OCI-LY7 (cell line): ENCODE measurements at regions not wholly inside any gene's neighbourhood (a gene's known extent, or its start where the extent isn't known, plus 50 kb on each side); places are given as distances from the start of the nearest gene placed in this dataset.

Source experiments
- BruUV-seq: library from RNA; stranded (reverse); fragments of 400-500 nt; replicated peaks from 2 replicates; lab custom pipeline; 2021; lab: Mats Ljungman, UMichigan
- CTCF ChIA-PET: fragments of 300-600 bp; sonication (Branson Sonifier 250); formaldehyde crosslinking; loops from one replicate; lab custom pipeline; 2022; ENCODE audit warnings: antibody characterized with exemption; ENCODE audit not compliant: unreplicated experiment; lab: Charles Lee
- POLR2A ChIA-PET: fragments of 300-600 bp; sonication (Branson Sonifier 250); formaldehyde crosslinking; loops from one replicate; lab custom pipeline; 2022; ENCODE audit warnings: antibody characterized with exemption; lab: Charles Lee
- DNase-seq: peaks from one replicate; pipeline ENCODE4 v3.0.0-alpha.2; 2015; ENCODE audit warnings: low spot score
- H2AFZ ChIP-seq: fragments of 200-600 bp; sonication (generic), shearing (Covaris generic); 2 replicates; pipeline ENCODE4 v1.6.1; 2014; ENCODE audit warnings: mild to moderate bottlenecking, antibody characterized with exemption, low read length, moderate library complexity
- H3K27ac ChIP-seq: fragments of 200-600 bp; sonication (generic); 2 replicates; pipeline ENCODE4 v1.5.1; 2014; ENCODE audit warnings: mixed run types, low read depth, mild to moderate bottlenecking, moderate library complexity, low read length, inconsistent platforms; ENCODE audit not compliant: poor library complexity, severe bottlenecking
- H3K36me3 ChIP-seq: fragments of 200-600 bp; sonication (generic); 2 replicates; pipeline ENCODE4 v1.6.1; 2014; ENCODE audit warnings: mild to moderate bottlenecking, antibody characterized with exemption, low read length, moderate library complexity, mixed read lengths; ENCODE audit not compliant: insufficient read depth
- H3K4me1 ChIP-seq: fragments of 200-600 bp; sonication (generic); 2 replicates; pipeline ENCODE4 v1.5.1; 2014; ENCODE audit warnings: mild to moderate bottlenecking, low read length; ENCODE audit not compliant: insufficient read depth, poor library complexity, severe bottlenecking
- H3K4me2 ChIP-seq: fragments of 200-600 bp; sonication (generic); 2 replicates; pipeline ENCODE4 v1.6.1; 2014; ENCODE audit warnings: mild to moderate bottlenecking, low read length
- H3K4me3 ChIP-seq: fragments of 200-600 bp; sonication (generic); 2 replicates; pipeline ENCODE4 v1.5.1; 2014; ENCODE audit warnings: mild to moderate bottlenecking, low read depth, low read length; ENCODE audit not compliant: poor library complexity, severe bottlenecking
- H3K79me2 ChIP-seq: fragments of 200-600 bp; sonication (generic); 2 replicates; pipeline ENCODE4 v1.6.1; 2016; ENCODE audit warnings: low read depth, mild to moderate bottlenecking, low read length, moderate library complexity, mixed read lengths; ENCODE audit not compliant: insufficient read depth
- H3K9me2 ChIP-seq: fragments of 200-600 bp; sonication (generic); 2 replicates; pipeline ENCODE4 v1.6.1; 2016; ENCODE audit warnings: mild to moderate bottlenecking, low read length, mixed read lengths; ENCODE audit not compliant: insufficient read depth
- H3K9me3 ChIP-seq: fragments of 200-600 bp; sonication (generic); 2 replicates; pipeline ENCODE4 v1.6.1; 2014; ENCODE audit warnings: mild to moderate bottlenecking, mixed run types, low read length, mixed read lengths
- H4K20me1 ChIP-seq: fragments of 200-600 bp; sonication (generic); 2 replicates; pipeline ENCODE4 v1.6.1; 2014; ENCODE audit warnings: mild to moderate bottlenecking, antibody characterized with exemption, low read length, moderate library complexity, mixed read lengths; ENCODE audit not compliant: insufficient read depth
- EZH2phosphoT487 ChIP-seq: fragments of 200-600 bp; sonication (generic); IDR thresholded peaks from 2 replicates; pipeline ENCODE4 v1.6.1; 2018; ENCODE audit warnings: low read depth, borderline replicate concordance, mild to moderate bottlenecking, mixed run types, antibody characterized with exemption, low read length, moderate library complexity, mixed read lengths
- intact Hi-C: fragments of 100-400 bp; cut with micrococcal nuclease; formaldehyde crosslinking; loops from one replicate; pipeline ENCODE4 v1.10.0; 2022; ENCODE audit not compliant: unreplicated experiment
- TF ChIP-seq, protein P1 (sequence below): fragments of 200-600 bp; sonication (generic); conservative IDR thresholded peaks from 2 replicates; pipeline ENCODE4 v1.5.1; 2014; ENCODE audit warnings: mild to moderate bottlenecking, antibody characterized with exemption, low read length, moderate library complexity, mixed read lengths

DNA sequence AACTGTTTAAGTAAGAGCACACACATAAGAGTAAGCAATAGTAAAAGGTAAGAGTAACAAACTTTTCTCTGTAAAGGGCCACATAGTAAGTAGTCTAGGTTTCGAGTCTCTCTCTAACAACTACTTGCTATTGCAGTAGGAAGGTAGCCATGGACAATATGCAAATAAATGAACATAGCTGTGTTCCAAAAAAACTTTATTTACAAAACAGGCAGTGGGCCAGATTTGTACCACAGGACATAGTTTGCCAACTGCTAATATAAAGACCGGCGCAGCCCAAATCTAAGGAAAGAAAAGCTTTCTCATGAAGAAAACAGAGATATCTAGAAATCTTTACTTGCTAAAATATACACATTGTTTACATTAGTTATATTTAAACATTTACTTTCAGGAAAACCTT lies 239.0 kb upstream of the EGLN3 start:
- no TSS peak for BruUV-seq
- Histone ChIP-seq H3K4me2 (no peak overlapping the region), H4K20me1 (no peaks in the 10 kb centered on the region), H3K36me3 (no peaks in the 10 kb centered on the region), H2AFZ (no peak overlapping the region), H3K9me3 (no peaks in the 10 kb centered on the region), H3K27ac (no peak overlapping the region), H3K79me2 (no peaks in the 10 kb centered on the region), H3K4me1 (no peaks in the 10 kb centered on the region), H3K4me3 (no peak overlapping the region), H3K9me2 (no peaks in the 10 kb centered on the region)
- ChIA-PET POLR2A (no interaction called here), CTCF (no interaction called here)
- DNase-seq, result no peak
- no peak for TF ChIP-seq EZH2phosphoT487
- TF ChIP-seq, protein P1, sequence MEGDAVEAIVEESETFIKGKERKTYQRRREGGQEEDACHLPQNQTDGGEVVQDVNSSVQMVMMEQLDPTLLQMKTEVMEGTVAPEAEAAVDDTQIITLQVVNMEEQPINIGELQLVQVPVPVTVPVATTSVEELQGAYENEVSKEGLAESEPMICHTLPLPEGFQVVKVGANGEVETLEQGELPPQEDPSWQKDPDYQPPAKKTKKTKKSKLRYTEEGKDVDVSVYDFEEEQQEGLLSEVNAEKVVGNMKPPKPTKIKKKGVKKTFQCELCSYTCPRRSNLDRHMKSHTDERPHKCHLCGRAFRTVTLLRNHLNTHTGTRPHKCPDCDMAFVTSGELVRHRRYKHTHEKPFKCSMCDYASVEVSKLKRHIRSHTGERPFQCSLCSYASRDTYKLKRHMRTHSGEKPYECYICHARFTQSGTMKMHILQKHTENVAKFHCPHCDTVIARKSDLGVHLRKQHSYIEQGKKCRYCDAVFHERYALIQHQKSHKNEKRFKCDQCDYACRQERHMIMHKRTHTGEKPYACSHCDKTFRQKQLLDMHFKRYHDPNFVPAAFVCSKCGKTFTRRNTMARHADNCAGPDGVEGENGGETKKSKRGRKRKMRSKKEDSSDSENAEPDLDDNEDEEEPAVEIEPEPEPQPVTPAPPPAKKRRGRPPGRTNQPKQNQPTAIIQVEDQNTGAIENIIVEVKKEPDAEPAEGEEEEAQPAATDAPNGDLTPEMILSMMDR, result no peak
- intact Hi-C loops, result no loop called here

DNA sequence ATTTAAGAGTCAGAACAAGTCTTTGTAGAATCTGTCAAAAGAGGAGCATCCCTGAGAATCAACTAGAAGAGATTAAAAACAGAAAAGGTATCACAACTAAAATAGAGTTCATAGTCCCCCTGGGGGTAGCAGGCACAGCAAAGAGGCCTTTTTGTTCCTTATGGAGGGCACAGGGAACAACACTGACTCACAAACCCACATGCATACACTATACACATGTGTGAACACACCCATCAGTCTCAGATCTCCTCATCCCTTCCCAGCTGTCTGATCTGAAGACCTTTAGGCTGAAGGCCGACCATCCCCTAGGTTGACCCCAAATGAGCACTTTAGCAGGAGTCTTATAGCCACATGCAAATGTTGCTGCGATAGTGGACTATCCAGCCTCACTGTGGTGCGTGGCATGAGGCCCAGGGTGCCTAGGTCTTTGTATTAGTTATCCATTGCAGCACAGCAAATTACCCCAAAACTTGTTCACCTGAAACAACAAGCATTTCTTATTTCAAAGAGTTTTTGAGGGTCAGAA lies 236.7 kb upstream of the EGLN3 start:
- CTCF ChIA-PET, result no interaction called here
- BruUV-seq, result no TSS peak
- H4K20me1 ChIP-seq, result no peaks in the 10 kb centered on the region

DNA sequence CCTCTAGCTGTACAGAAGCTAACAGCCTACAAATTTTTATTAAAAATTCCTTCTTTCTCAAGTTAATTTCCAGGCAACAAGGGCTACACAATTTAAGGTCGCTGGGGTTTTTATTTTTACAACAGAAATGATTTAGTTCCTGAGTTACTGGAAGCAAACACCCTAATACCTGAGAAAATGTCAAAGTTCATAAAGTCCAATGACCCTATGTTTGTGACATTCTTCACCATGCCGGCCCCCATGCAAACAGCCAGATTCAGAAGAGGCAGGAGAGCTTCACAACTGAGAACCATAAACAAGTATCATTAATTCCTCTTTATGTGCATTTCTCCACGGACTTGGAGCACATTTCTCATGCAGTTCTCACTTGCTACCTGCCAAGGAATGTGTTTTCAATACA lies 236.2 kb upstream of the EGLN3 start:
- POLR2A ChIA-PET, result no interaction called here
- no peaks in the 10 kb centered on the region for H3K36me3 ChIP-seq

More for the DNA sequence above, 236.7 kb upstream of the EGLN3 start:
- TF ChIP-seq, protein P1, result no peak
- no peak for TF ChIP-seq EZH2phosphoT487
- POLR2A ChIA-PET, result no interaction called here
- no peaks in the 10 kb centered on the region for H3K9me2 ChIP-seq
- no peak overlapping the region for H3K4me2 ChIP-seq
- H3K36me3 ChIP-seq, result no peaks in the 10 kb centered on the region
- H2AFZ ChIP-seq, result no peak overlapping the region
- DNase-seq, result no peak
- H3K79me2 ChIP-seq, result no peaks in the 10 kb centered on the region
- no peaks in the 10 kb centered on the region for H3K4me1 ChIP-seq
- H3K9me3 ChIP-seq, result no peaks in the 10 kb centered on the region
- H3K27ac ChIP-seq, result no peak overlapping the region
- intact Hi-C loops, result no loop called here
- no peak overlapping the region for H3K4me3 ChIP-seq

More for the DNA sequence above, 236.2 kb upstream of the EGLN3 start:
- Histone ChIP-seq H3K9me2 (no peaks in the 10 kb centered on the region), H3K27ac (no peak overlapping the region), H3K9me3 (no peaks in the 10 kb centered on the region), H4K20me1 (no peaks in the 10 kb centered on the region), H3K79me2 (no peaks in the 10 kb centered on the region), H3K4me2 (no peak overlapping the region), H3K4me3 (no peak overlapping the region), H2AFZ (no peak overlapping the region), H3K4me1 (no peaks in the 10 kb centered on the region)
- intact Hi-C loops, result no loop called here
- no TSS peak for BruUV-seq
- TF ChIP-seq, protein P1, result no peak
- no peak for TF ChIP-seq EZH2phosphoT487
- no peak for DNase-seq
- CTCF ChIA-PET, result no interaction called here
